CD4-positive, alpha-beta T cell treated with Interleukin-10 for 1 hour (primary cell): ENCODE measurements at regions not wholly inside any gene's neighbourhood (a gene's known extent, or its start where the extent isn't known, plus 50 kb on each side); places are given as distances from the start of the nearest gene placed in this dataset.
"Not testable (repeated sequence)": the region's sequence is repeated elsewhere in the genome, so short reads cannot be mapped to it uniquely, and the experiment has no call there.

Experiments
- DNase-seq: peaks from one replicate; pipeline ENCODE4 v3.0.0-alpha.2; 2020

DNA sequence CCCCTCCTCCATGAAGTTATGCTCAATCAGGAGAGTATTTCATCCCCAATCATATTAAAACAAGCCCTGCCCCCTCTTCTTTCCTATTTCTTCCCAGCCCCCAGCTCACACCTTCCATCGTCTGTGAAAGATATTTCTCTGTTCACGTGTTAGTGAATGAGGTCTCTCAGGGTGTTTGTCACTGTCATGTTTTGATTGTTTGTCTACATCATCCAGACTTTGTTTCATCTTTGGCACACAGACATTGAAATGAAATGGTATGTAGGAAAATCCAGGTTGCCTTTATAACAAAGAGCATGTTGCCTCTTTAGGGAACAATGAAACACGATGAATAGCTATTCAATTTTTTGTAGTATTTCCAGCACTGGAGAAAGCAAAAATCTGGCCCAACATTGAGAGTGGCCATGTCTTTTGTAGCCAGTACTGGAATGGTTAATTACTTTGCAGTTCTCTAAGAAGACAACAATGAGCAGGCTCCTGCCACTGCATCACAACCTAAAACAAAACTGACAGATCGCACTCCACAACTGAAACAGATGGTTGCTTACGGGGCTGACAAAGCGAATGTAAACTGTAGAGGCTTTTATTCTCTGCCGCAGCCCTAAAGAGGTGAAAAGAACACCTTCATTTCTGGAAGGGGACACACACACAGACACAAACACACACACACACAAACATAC is 543.6 kb upstream of the CITED2 start:
- no peak for DNase-seq

DNA sequence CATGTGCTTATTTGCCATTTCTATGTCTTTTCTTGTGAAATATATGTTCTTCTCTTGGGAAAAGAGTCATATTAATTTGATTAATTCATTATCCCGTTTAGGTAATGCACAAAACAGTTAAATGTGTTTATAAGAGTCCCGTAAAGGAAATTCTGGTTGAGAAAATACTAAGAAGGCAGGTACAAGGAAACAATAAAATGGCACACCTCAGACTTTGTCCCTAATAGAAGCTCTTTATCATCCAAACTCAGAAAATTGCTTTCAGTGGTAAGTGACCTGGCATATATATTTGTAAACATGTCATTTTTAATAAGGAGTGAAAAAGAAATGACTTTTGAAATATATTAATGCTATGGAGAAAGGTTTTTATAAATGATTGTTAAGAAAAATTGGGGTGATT is 540.5 kb upstream of the CITED2 start:
- DNase-seq: no peak

- DNase-seq: no peak
Measured at GRCh38 chr6:139912735-139913400, 538.4 kb upstream of the CITED2 start.

DNA sequence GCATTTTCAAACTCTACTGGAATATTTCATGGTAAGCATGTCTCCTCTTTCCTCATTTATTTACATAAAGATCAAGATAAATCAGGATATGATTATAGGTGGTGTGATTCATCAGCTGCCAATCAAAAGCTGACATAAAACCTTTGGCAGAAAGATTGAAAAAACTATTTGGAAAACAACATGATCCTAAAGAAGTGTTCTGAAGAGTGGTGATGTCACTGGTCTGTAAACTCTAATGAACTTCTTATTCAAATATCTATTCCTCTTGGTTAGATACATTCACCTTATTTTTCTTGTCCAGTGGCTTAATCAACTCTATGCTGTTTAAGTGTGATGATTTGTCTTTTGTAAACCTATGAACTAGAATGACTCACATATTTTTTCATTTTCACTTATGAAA is 535.5 kb upstream of the CITED2 start:
- DNase-seq: no peak

DNA sequence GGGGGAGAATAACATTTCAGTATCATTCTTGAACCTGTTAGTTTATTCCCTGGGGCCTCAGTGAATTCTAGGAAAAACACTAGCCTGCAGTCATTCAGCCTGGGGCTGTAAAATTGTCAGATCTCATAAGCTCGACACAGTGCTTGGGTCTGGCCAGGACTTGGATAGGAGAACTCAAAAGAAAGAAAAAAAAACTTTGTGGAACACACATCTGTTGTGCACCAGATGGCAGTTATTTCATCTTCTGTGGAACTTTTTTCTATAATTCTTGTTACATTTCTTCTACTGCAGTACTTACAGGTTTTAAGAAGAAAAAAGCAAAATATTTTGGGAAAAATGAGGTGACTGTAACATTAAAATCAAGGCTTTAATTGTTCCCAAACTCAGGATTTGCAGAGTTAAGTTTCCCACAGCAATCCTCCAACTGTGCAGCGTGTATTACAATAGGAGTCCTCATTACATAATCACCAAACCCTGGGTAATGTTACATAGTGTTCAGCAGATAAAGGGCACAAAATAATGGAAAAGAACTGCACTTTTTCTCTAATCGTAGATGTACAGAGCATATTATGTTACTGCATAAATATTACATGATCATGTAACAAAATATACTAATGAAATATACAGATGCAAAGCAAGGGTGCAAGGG is 531.1 kb upstream of the CITED2 start:
- DNase-seq: no peak

GRCh38 chr6:139904568-139904967 is 530.1 kb upstream of the CITED2 start:
- DNase-seq: no peak

DNA sequence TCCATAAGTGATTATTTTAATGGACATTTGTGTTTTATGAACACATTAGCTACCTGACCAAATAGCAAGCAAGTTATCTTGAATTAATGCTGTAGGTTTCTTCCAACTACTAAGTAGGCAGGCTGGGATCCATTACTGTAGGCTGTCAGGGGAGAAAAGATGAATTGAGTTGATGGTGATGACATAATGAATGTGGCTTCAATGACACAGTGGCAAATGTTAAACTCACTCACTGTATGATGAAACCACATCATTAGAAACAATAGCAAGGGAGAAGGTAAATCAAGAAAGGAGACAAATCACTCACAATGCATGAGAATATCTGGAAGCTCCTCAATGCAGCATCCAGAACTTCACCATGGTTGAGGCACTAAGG is 529.7 kb upstream of the CITED2 start:
- DNase-seq: no peak

GRCh38 chr6:139903411-139904157 is 529.1 kb upstream of the CITED2 start:
- peak; percentile 15 for DNase-seq

DNA sequence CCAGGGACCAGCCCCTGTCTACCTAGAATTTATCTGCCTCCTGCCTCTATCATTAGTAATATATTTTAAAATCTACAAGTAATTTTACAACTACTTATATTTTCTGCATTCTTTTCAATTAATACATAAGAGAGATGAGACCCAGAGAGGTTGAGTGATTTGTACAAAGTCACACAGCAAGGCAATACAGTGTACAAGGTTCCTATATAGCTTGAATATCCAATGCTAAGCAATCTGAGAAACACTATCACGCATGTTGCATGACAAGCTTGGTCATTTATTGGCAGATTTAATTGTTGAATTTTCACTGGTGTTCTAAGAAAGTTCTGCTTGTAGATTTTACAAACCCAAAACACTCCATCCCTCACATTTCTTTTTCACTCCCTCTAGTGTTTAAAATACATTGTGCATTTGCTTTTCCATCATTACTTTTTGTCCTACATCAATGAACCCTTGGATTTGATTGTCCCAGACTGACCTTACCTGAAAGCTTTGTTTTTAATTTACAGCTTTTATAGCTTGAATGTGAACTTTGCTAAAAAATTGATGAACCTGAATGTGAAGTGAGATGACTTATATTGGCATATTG is 520.9 kb upstream of the CITED2 start:
- no peak for DNase-seq

DNA sequence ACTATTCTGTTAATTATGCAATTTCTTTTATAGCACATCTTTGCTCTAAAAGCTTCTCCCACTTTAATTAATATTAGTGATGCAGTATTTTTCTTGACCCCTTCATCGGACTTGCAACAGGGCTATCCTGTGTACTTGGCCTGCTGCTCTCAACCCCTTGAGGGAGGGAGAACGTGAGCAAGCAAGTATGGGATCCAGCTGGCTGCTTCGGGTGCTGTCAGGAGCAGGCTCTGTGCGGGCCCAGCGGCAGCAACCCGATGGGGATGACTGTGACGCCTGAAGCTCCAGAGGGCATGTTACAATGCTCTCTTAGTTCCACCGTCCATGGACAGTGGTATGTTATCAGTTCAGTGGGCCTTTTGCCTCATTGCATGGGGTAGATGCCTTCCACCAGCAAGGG is 519.8 kb upstream of the CITED2 start:
- no peak for DNase-seq

GRCh38 chr6:139891471-139891870 is 517.0 kb upstream of the CITED2 start:
- DNase-seq: no peak

DNA sequence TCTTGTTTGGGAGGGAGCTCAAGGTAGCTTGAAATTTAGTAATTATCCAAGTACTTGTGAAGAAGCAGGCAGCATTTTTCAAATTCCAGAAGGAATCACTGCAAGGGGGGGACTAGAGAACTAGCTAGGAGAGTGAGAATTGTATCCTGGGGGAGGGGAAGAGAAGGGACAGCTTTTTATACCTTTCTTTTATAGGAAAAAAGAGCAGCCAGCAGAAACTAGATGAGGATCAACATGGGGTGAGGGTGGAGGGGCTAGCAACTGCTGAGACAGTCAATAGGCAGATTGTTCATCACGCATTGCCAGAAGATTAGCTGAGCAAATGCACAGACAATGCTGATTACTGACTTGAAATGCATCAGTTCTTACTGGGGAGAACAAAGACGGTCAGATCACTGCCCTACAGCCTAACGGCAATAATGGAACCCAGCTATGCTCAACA is 514.3 kb upstream of the CITED2 start:
- DNase-seq: no peak

GRCh38 chr6:139887275-139887674 is 512.8 kb upstream of the CITED2 start:
- no peak for DNase-seq

- no peak for DNase-seq
Measured at GRCh38 chr6:139886396-139886795, 511.9 kb upstream of the CITED2 start.

GRCh38 chr6:139885909-139886308 is 511.5 kb upstream of the CITED2 start:
- no peak for DNase-seq

DNA sequence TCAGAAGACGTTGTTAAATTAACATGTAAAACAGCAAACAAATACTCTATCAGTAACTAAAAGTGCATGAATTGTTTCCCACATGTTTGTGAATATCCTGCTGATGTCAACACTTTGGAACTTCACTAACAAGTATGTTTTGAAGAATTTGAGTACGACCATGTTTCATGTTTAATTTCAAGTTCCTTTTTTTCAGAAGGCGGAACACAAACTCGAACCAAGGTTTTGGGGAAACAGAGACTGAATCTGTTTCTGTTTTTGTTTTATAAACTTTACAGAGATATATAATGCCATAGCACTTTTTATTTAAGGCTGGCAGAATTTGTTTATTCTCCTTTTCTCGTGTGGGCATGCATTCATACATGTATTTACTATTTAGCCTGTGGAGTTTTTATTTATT is 509.3 kb upstream of the CITED2 start:
- no peak for DNase-seq

GRCh38 chr6:139882977-139883728 is 508.7 kb upstream of the CITED2 start:
- no peak for DNase-seq

- no peak for DNase-seq
Measured at GRCh38 chr6:139882234-139882633, 507.8 kb upstream of the CITED2 start.

GRCh38 chr6:139881728-139882211 is 507.3 kb upstream of the CITED2 start:
- DNase-seq: peak; percentile 34

- no peak for DNase-seq
Measured at GRCh38 chr6:139881236-139881635, 506.8 kb upstream of the CITED2 start.

GRCh38 chr6:139879823-139880356 is 505.4 kb upstream of the CITED2 start:
- DNase-seq: no peak

DNA sequence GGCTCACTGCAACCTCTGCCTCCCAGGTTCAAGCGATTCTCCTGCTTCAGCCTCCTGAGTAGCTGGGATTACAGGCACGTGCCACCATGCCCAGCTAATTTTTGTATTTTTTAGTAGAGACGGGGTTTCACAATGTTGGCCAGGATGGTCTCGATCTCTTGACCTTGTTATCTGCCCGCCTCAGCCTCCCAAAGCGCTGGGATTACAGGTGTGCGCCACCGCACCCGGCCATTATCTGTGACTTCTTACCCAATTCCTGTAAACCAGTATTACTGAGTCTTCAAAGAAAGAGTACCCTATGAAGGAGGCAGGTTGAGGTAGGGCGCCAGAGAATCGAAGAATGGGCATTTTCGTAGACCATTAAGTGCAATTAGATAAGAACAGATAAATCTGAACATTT is 504.8 kb upstream of the CITED2 start:
- not testable (repeated sequence) for DNase-seq
